HCT116 (cell line): ENCODE measurements at regions not wholly inside any gene's neighbourhood (a gene's known extent, or its start where the extent isn't known, plus 50 kb on each side); places are given as distances from the start of the nearest gene placed in this dataset.

Experiments used
- ATAC-seq: fragments of 200-7000 bp; cut with Tn5 transposase; 2 replicates; pipeline ENCODE4 v1.9.1; 2020; ENCODE audit warnings: mild to moderate bottlenecking, moderate library complexity
- BruUV-seq: library from RNA; stranded (reverse); fragments of 400-500 nt; replicated peaks from 2 replicates; lab custom pipeline; 2021; lab: Mats Ljungman, UMichigan
- CTCF ChIA-PET: fragments of 300-600 bp; sonication (Branson Sonifier 250); formaldehyde crosslinking; loops from one replicate; lab custom pipeline; 2021; ENCODE audit warnings: antibody characterized with exemption; lab: Charles Lee
- POLR2A ChIA-PET: fragments of 300-600, 350-600 bp; sonication (Branson Sonifier 250); formaldehyde crosslinking; loops from one replicate; lab custom pipeline; 2021; ENCODE audit warnings: antibody characterized with exemption; lab: Charles Lee
- RAD21 ChIA-PET, 2 experiments: fragments of 300-600 bp; sonication (Branson Sonifier 250); formaldehyde crosslinking; loops; one replicate each; lab custom pipeline; 2023; ENCODE audit warnings: low total read pairs in 2 of 2; ENCODE audit not compliant: uncharacterized antibody in 2 of 2, unreplicated experiment in 2 of 2, low non-redundant PET in 1 of 2; lab: Charles Lee
- DNase-seq: peaks from one replicate; pipeline ENCODE4 v3.0.0-alpha.2; 2010; ENCODE audit warnings: low read depth, low spot score
- H2AFZ ChIP-seq: fragments of 200-600 bp; shearing (Covaris generic), sonication (generic); 2 replicates; pipeline ENCODE4 v1.6.1; 2017; ENCODE audit warnings: low read depth, mixed run types, mixed read lengths, antibody characterized with exemption, low read length; ENCODE audit not compliant: poor library complexity, severe bottlenecking
- H3K27ac ChIP-seq: 2 replicates; pipeline ENCODE4 v1.5.1; 2012; ENCODE audit warnings: low read depth, low read length
- H3K27me3 ChIP-seq: fragments of 200-600 bp; sonication (generic); 2 replicates; pipeline ENCODE4 v1.6.1; 2016; ENCODE audit warnings: mixed run types, low read length, mixed read lengths; ENCODE audit not compliant: insufficient read depth
- H3K36me3 ChIP-seq, 2 experiments: fragments of 200-500 bp in 1 of 2; fragments of 200-600 bp in 1 of 2; sonication (Bioruptor generic) in 1 of 2; sonication (generic) in 1 of 2; 2 replicates each; pipeline versions ENCODE4 v1.5.1 to v1.6.1; 2014 to 2016; ENCODE audit warnings: low read length in 2 of 2, inconsistent platforms in 1 of 2, mixed read lengths in 1 of 2, mixed run types in 1 of 2; ENCODE audit not compliant: insufficient read depth in 2 of 2, control insufficient read depth in 1 of 2
- H3K4me1 ChIP-seq, 2 experiments: fragments of 200-600 bp in 1 of 2; sonication (generic) in 1 of 2; 2 replicates each; pipeline versions ENCODE4 v1.5.1 to v1.6.1; 2012 to 2017; ENCODE audit warnings: low read length in 2 of 2, inconsistent platforms in 1 of 2, mild to moderate bottlenecking in 1 of 2, mixed read lengths in 1 of 2, mixed run types in 1 of 2, moderate library complexity in 1 of 2; ENCODE audit not compliant: insufficient read depth in 2 of 2, control insufficient read depth in 1 of 2
- H3K4me2 ChIP-seq: fragments of 200-600 bp; sonication (generic); 2 replicates; pipeline ENCODE4 v1.6.1; 2017; ENCODE audit warnings: mixed run types, low read length, mixed read lengths
- H3K4me3 ChIP-seq, 2 experiments: fragments of 200-600 bp in 1 of 2; sonication (generic) in 1 of 2; replicated peaks in 1 of 2; 2 replicates each; pipeline ENCODE4 v1.5.1; 2011 to 2016; ENCODE audit warnings: low read length in 2 of 2, control low read depth in 1 of 2, low read depth in 1 of 2, mild to moderate bottlenecking in 1 of 2, mixed read lengths in 1 of 2, mixed run types in 1 of 2
- H3K79me2 ChIP-seq: fragments of 200-600 bp; sonication (generic); 2 replicates; pipeline ENCODE4 v1.6.1; 2017; ENCODE audit warnings: mild to moderate bottlenecking, mixed run types, low read length, moderate library complexity, mixed read lengths; ENCODE audit not compliant: insufficient read depth
- H3K9ac ChIP-seq: fragments of 200-600 bp; sonication (generic); 2 replicates; pipeline ENCODE4 v1.6.1; 2016; ENCODE audit warnings: low read length, mixed read lengths
- H3K9me2 ChIP-seq: fragments of 200-600 bp; sonication (generic), shearing (Covaris generic); 2 replicates; pipeline ENCODE4 v1.6.1; 2017; ENCODE audit warnings: mixed run types, mild to moderate bottlenecking, moderate library complexity; ENCODE audit not compliant: insufficient read depth
- H3K9me3 ChIP-seq, 2 experiments: fragments of 200-500 bp in 1 of 2; fragments of 200-600 bp in 1 of 2; sonication (Bioruptor generic) in 1 of 2; sonication (generic) in 1 of 2; 2 replicates each; pipeline ENCODE4 v1.6.1; 2014 to 2017; ENCODE audit warnings: low read length in 2 of 2, mixed read lengths in 2 of 2, inconsistent platforms in 1 of 2, low read depth in 1 of 2, mild to moderate bottlenecking in 1 of 2, mixed run types in 1 of 2, moderate library complexity in 1 of 2; ENCODE audit not compliant: control insufficient read depth in 1 of 2, insufficient read depth in 1 of 2
- H4K20me1 ChIP-seq: fragments of 200-600 bp; sonication (generic), shearing (Covaris generic); 2 replicates; pipeline ENCODE4 v1.6.1; 2017; ENCODE audit warnings: mixed run types, mild to moderate bottlenecking, moderate library complexity; ENCODE audit not compliant: insufficient read depth
- CEBPB ChIP-seq: IDR thresholded peaks from 2 replicates; pipeline ENCODE4 v1.6.1; 2012; ENCODE audit warnings: low read depth
- ELF1 ChIP-seq: IDR thresholded peaks from 2 replicates; pipeline ENCODE4 v1.6.1; 2012; ENCODE audit warnings: low read depth, borderline replicate concordance
- EZH2 ChIP-seq: fragments of 200-600 bp; sonication (generic); IDR thresholded peaks from 2 replicates; pipeline ENCODE4 v1.6.1; 2017; ENCODE audit warnings: antibody characterized with exemption, mixed run types
- EZH2phosphoT487 ChIP-seq: fragments of 200-600 bp; IDR thresholded peaks from 2 replicates; pipeline ENCODE4 v1.6.1; 2018; ENCODE audit warnings: antibody characterized with exemption, borderline replicate concordance
- FOSL1 ChIP-seq: IDR thresholded peaks from 2 replicates; pipeline ENCODE4 v1.6.1; 2012; ENCODE audit warnings: low read depth
- POLR2A ChIP-seq: IDR thresholded peaks from 2 replicates; pipeline ENCODE4 v1.7.0; 2011; ENCODE audit warnings: borderline replicate concordance; ENCODE audit not compliant: insufficient read depth, insufficient read length; ENCODE audit errors: extremely low read depth
- POLR2AphosphoS5 ChIP-seq: IDR thresholded peaks from 2 replicates; pipeline ENCODE4 v1.6.1; 2011; ENCODE audit warnings: mild to moderate bottlenecking, low read depth, low read length, moderate library complexity
- RAD21 ChIP-seq: IDR thresholded peaks from 2 replicates; pipeline ENCODE4 v1.6.1; 2012; ENCODE audit warnings: low read depth, mild to moderate bottlenecking
- SP1 ChIP-seq: IDR thresholded peaks from 2 replicates; pipeline ENCODE4 v1.6.1; 2012; ENCODE audit warnings: low read depth
- SRF ChIP-seq: IDR thresholded peaks from 2 replicates; pipeline ENCODE4 v1.6.1; 2012; ENCODE audit warnings: low read depth
- TCF7L2 ChIP-seq: IDR thresholded peaks from 2 replicates; pipeline ENCODE4 v1.7.0; 2011; ENCODE audit warnings: borderline replicate concordance, inconsistent platforms; ENCODE audit not compliant: insufficient read depth, insufficient read length; ENCODE audit errors: extremely low read depth
- YY1 ChIP-seq: IDR thresholded peaks from 2 replicates; pipeline ENCODE4 v1.6.1; 2011; ENCODE audit warnings: low read length, low read depth, moderate library complexity, mild to moderate bottlenecking; ENCODE audit not compliant: insufficient replicate concordance; ENCODE audit errors: extremely low read depth
- ZFX ChIP-seq: fragments of 450-650 bp; IDR thresholded peaks from 2 replicates; pipeline ENCODE4 v1.6.1; 2017
- ZNF274 ChIP-seq: fragments of 200-500 bp; sonication (Bioruptor generic); IDR thresholded peaks from 2 replicates; pipeline ENCODE4 v1.6.1; 2014; ENCODE audit warnings: mild to moderate bottlenecking, low read depth, low read length, inconsistent platforms
- intact Hi-C: fragments of 100-400 bp; cut with micrococcal nuclease; formaldehyde crosslinking; loops from 2 replicates; pipeline ENCODE4 v1.10.0; 2022
- TF ChIP-seq, protein P1 (sequence below): IDR thresholded peaks from 2 replicates; pipeline ENCODE4 v1.6.1; 2012; ENCODE audit warnings: low read depth
- TF ChIP-seq, protein P2 (sequence below): IDR thresholded peaks from 2 replicates; pipeline ENCODE4 v1.6.1; 2012
- TF ChIP-seq, protein P3 (sequence below): IDR thresholded peaks from 2 replicates; pipeline ENCODE4 v1.6.1; 2011; ENCODE audit warnings: mild to moderate bottlenecking, low read length, moderate library complexity; ENCODE audit not compliant: insufficient replicate concordance; ENCODE audit errors: extremely low read depth
- TF ChIP-seq, protein P4 (sequence below): IDR thresholded peaks from 2 replicates; pipeline ENCODE4 v1.6.1; 2012

DNA sequence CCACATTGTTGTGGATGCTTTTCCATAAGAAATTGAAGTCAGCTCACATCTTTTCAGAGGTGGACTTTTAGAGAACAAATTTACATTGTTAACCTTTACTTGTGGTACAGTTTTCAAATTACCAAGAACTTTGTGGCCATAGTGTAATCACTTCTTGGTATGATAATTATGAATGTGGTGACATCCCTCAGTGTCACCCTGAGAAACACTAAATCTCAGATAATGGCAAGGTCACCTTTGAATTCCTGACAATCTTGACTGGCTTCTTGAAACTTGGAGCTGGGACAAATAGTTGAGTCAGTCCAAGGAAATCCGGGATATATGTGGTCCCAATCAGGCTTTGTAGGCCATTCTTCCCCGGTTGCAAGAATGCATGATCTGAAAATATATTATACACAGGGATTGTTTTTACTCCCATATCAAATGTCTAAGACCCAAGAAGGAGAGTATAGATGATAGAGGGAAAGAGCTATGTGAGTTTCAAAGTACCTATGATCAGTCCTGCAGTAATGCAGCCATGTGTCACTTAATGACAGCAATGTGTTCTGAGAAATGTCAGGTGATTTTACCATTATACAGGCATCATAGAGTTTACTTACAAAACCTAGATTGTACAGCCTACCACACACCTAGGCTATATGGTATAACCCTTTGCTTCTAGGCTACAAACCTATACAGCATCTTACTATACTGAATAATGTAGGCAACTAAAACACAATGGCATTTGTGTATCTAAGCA, 120.8 kb upstream of the MTHFD1L start:
- no peak for DNase-seq
- BruUV-seq, result no TSS peak
- Histone ChIP-seq H3K4me2 (no peak overlapping the region), H3K27ac (no peak overlapping the region), H3K9me3 (no peaks in the 10 kb centered on the region), H3K4me3 (no peak overlapping the region)
- CTCF ChIA-PET, result interaction anchor here (0.8 kb wide), 1 partner anchor 59 kb away, joined by 3 read pairs; no protein-coding TSS in a partner anchor
- intact Hi-C loops, result no loop called here
- TF ChIP-seq EZH2 (no peak), YY1 (no peak), SP1 (no peak), ELF1 (no peak), ZFX (no peak), SRF (no peak), POLR2AphosphoS5 (no peak), FOSL1 (no peak), ZNF274 (no peak), CEBPB (no peak), EZH2phosphoT487 (no peak), RAD21 (no peak), TCF7L2 (no peak), POLR2A (no peak)
- TF ChIP-seq, protein P1, sequence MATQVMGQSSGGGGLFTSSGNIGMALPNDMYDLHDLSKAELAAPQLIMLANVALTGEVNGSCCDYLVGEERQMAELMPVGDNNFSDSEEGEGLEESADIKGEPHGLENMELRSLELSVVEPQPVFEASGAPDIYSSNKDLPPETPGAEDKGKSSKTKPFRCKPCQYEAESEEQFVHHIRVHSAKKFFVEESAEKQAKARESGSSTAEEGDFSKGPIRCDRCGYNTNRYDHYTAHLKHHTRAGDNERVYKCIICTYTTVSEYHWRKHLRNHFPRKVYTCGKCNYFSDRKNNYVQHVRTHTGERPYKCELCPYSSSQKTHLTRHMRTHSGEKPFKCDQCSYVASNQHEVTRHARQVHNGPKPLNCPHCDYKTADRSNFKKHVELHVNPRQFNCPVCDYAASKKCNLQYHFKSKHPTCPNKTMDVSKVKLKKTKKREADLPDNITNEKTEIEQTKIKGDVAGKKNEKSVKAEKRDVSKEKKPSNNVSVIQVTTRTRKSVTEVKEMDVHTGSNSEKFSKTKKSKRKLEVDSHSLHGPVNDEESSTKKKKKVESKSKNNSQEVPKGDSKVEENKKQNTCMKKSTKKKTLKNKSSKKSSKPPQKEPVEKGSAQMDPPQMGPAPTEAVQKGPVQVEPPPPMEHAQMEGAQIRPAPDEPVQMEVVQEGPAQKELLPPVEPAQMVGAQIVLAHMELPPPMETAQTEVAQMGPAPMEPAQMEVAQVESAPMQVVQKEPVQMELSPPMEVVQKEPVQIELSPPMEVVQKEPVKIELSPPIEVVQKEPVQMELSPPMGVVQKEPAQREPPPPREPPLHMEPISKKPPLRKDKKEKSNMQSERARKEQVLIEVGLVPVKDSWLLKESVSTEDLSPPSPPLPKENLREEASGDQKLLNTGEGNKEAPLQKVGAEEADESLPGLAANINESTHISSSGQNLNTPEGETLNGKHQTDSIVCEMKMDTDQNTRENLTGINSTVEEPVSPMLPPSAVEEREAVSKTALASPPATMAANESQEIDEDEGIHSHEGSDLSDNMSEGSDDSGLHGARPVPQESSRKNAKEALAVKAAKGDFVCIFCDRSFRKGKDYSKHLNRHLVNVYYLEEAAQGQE, result no peak
- TF ChIP-seq, protein P2, sequence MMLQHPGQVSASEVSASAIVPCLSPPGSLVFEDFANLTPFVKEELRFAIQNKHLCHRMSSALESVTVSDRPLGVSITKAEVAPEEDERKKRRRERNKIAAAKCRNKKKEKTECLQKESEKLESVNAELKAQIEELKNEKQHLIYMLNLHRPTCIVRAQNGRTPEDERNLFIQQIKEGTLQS, result no peak
- TF ChIP-seq, protein P3, sequence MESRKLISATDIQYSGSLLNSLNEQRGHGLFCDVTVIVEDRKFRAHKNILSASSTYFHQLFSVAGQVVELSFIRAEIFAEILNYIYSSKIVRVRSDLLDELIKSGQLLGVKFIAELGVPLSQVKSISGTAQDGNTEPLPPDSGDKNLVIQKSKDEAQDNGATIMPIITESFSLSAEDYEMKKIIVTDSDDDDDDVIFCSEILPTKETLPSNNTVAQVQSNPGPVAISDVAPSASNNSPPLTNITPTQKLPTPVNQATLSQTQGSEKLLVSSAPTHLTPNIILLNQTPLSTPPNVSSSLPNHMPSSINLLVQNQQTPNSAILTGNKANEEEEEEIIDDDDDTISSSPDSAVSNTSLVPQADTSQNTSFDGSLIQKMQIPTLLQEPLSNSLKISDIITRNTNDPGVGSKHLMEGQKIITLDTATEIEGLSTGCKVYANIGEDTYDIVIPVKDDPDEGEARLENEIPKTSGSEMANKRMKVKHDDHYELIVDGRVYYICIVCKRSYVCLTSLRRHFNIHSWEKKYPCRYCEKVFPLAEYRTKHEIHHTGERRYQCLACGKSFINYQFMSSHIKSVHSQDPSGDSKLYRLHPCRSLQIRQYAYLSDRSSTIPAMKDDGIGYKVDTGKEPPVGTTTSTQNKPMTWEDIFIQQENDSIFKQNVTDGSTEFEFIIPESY, result no peak
- TF ChIP-seq, protein P4, sequence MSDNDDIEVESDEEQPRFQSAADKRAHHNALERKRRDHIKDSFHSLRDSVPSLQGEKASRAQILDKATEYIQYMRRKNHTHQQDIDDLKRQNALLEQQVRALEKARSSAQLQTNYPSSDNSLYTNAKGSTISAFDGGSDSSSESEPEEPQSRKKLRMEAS, result no peak
- TF ChIP-seq, all 23 proteins: peak for 0
- ChIA-PET POLR2A (no interaction called here), RAD21 (no interaction called here)
- H3K4me1 ChIP-seq, result no peaks in the 10 kb centered on the region; a peak in 1 of 4 replicates
- H3K79me2 ChIP-seq, result no peaks in the 10 kb centered on the region
- H3K9me2 ChIP-seq, result no peaks in the 10 kb centered on the region
- no peak overlapping the region for H3K9ac ChIP-seq
- no peak for ATAC-seq
- no peaks in the 10 kb centered on the region for H4K20me1 ChIP-seq
- no peak overlapping the region for H2AFZ ChIP-seq
- H3K27me3 ChIP-seq, result no peaks in the 10 kb centered on the region
- no peaks in the 10 kb centered on the region for H3K36me3 ChIP-seq
